NCI-H2171 (cell line): ENCODE measurements at regions not wholly inside any gene's neighbourhood (a gene's known extent, or its start where the extent isn't known, plus 50 kb on each side); places are given as distances from the start of the nearest gene placed in this dataset.

ENCODE experiments used
- DNase-seq: peaks from one replicate; lab custom pipeline; 2025; lab: John Stamatoyannopoulos, UW

GRCh38 chr9:2311920-2312319 is 296.8 kb downstream of the SMARCA2 start:
- no peak for DNase-seq

GRCh38 chr9:2313512-2313911 is 298.4 kb downstream of the SMARCA2 start:
- no peak for DNase-seq

- no peak for DNase-seq
Measured at GRCh38 chr9:2317591-2317990, 302.4 kb downstream of the SMARCA2 start.

- no peak for DNase-seq
Measured at GRCh38 chr9:2319421-2319820, 302.2 kb upstream of the VLDLR start.

- DNase-seq = no peak
Measured at GRCh38 chr9:2320114-2320513, 301.5 kb upstream of the VLDLR start.

GRCh38 chr9:2320632-2321031 is 301.0 kb upstream of the VLDLR start:
- no peak for DNase-seq

GRCh38 chr9:2321523-2322148 is 300.0 kb upstream of the VLDLR start:
- no peak for DNase-seq

- DNase-seq = no peak
Measured at GRCh38 chr9:2324742-2325141, 296.8 kb upstream of the VLDLR start.

GRCh38 chr9:2332663-2333062 is 288.9 kb upstream of the VLDLR start:
- DNase-seq = no peak

- DNase-seq = no peak
Measured at GRCh38 chr9:2335260-2335659, 286.3 kb upstream of the VLDLR start.

- no peak for DNase-seq
Measured at GRCh38 chr9:2336055-2336454, 285.5 kb upstream of the VLDLR start.

GRCh38 chr9:2337131-2337530 is 284.5 kb upstream of the VLDLR start:
- DNase-seq = no peak

- DNase-seq = no peak
Measured at GRCh38 chr9:2337627-2338026, 284.0 kb upstream of the VLDLR start.

- no peak for DNase-seq
Measured at GRCh38 chr9:2338777-2339365, 282.7 kb upstream of the VLDLR start.

GRCh38 chr9:2339416-2339815 is 282.2 kb upstream of the VLDLR start:
- no peak for DNase-seq

- no peak for DNase-seq
Measured at GRCh38 chr9:2340046-2340760, 281.4 kb upstream of the VLDLR start.

GRCh38 chr9:2341126-2341525 is 280.5 kb upstream of the VLDLR start:
- DNase-seq = no peak

GRCh38 chr9:2341956-2342355 is 279.6 kb upstream of the VLDLR start:
- DNase-seq = no peak

GRCh38 chr9:2343756-2344155 is 277.8 kb upstream of the VLDLR start:
- DNase-seq = no peak

- DNase-seq = no peak
Measured at GRCh38 chr9:2344436-2344835, 277.2 kb upstream of the VLDLR start.

GRCh38 chr9:2345013-2345412 is 276.6 kb upstream of the VLDLR start:
- DNase-seq = no peak

- DNase-seq = no peak
Measured at GRCh38 chr9:2346277-2346913, 275.2 kb upstream of the VLDLR start.

GRCh38 chr9:2351324-2351723 is 270.3 kb upstream of the VLDLR start:
- no peak for DNase-seq
